ENCODE measurements at regions not wholly inside any gene's neighbourhood (a gene's known extent, or its start where the extent isn't known, plus 50 kb on each side); places are given as distances from the start of the nearest gene placed in this dataset.

- in situ Hi-C loops (cut with MboI; ENCODE audit: low sequenced_read_pairs, unreplicated experiment): no loop called here
- DNase-seq (ENCODE audit: low spot score): no peak
- TF ChIP-seq CTCF (IDR thresholded peaks at IDR 0.05; ENCODE audit: borderline replicate concordance, control extremely low read depth, extremely low read depth, insufficient read depth, missing control alignments): no peak
Observed at GRCh38 chr17:37838276-37838675, 85.9 kb upstream of the TBC1D3K start.

GRCh38 chr17:37836593-37836992 is 87.6 kb upstream of the TBC1D3K start:
- in situ Hi-C loops (cut with MboI; ENCODE audit: low sequenced_read_pairs, unreplicated experiment): no loop called here
- DNase-seq (ENCODE audit: low spot score): no peak
- TF ChIP-seq CTCF (IDR thresholded peaks at IDR 0.05; ENCODE audit: borderline replicate concordance, control extremely low read depth, extremely low read depth, insufficient read depth, missing control alignments): no peak

GRCh38 chr17:37834168-37834567 is 89.3 kb upstream of the HNF1B start:
- TF ChIP-seq CTCF (IDR thresholded peaks at IDR 0.05; ENCODE audit: borderline replicate concordance, control extremely low read depth, extremely low read depth, insufficient read depth, missing control alignments): no peak
- in situ Hi-C loops (cut with MboI; ENCODE audit: low sequenced_read_pairs, unreplicated experiment): no loop called here
- DNase-seq (ENCODE audit: low spot score): no peak

GRCh38 chr17:37833237-37833859 is 88.5 kb upstream of the HNF1B start:
- in situ Hi-C loops (cut with MboI; ENCODE audit: low sequenced_read_pairs, unreplicated experiment): no loop called here
- DNase-seq (ENCODE audit: low spot score): peak; percentile 73
- no peak for TF ChIP-seq CTCF (IDR thresholded peaks at IDR 0.05; ENCODE audit: borderline replicate concordance, control extremely low read depth, extremely low read depth, insufficient read depth, missing control alignments)

- TF ChIP-seq CTCF (IDR thresholded peaks at IDR 0.05; ENCODE audit: borderline replicate concordance, control extremely low read depth, extremely low read depth, insufficient read depth, missing control alignments): no peak
- in situ Hi-C loops (cut with MboI; ENCODE audit: low sequenced_read_pairs, unreplicated experiment): no loop called here
- no peak for DNase-seq (ENCODE audit: low spot score)
Observed at GRCh38 chr17:37831986-37832385, 87.1 kb upstream of the HNF1B start.

GRCh38 chr17:37831492-37831891 is 86.6 kb upstream of the HNF1B start:
- DNase-seq (ENCODE audit: low spot score): no peak
- no peak for TF ChIP-seq CTCF (IDR thresholded peaks at IDR 0.05; ENCODE audit: borderline replicate concordance, control extremely low read depth, extremely low read depth, insufficient read depth, missing control alignments)
- in situ Hi-C loops (cut with MboI; ENCODE audit: low sequenced_read_pairs, unreplicated experiment): no loop called here
